GM12878 (cell line): ENCODE measurements at regions not wholly inside any gene's neighbourhood (a gene's known extent, or its start where the extent isn't known, plus 50 kb on each side); places are given as distances from the start of the nearest gene placed in this dataset.

Experiments used
- RAD51 ChIP-seq: fragments of 450-650 bp; IDR thresholded peaks from 2 replicates; pipeline ENCODE4 v1.6.1; 2016; ENCODE audit warnings: moderate library complexity, mild to moderate bottlenecking, inconsistent platforms
- ZBTB33 ChIP-seq: fragments of 450-650 bp; IDR thresholded peaks from 2 replicates; pipeline ENCODE4 v1.6.1; 2017; ENCODE audit warnings: mild to moderate bottlenecking
- ZNF384 ChIP-seq: IDR thresholded peaks from 2 replicates; pipeline ENCODE4 v1.6.1; 2012; ENCODE audit warnings: low read depth, mild to moderate bottlenecking, low read length, improper control_type of control experiment, borderline replicate concordance
- TF ChIP-seq, protein P1 (sequence below), 3 experiments: IDR thresholded peaks in 2 of 3; conservative IDR thresholded peaks in 1 of 3; 2 replicates each; pipeline ENCODE4 v1.5.1; 2011; ENCODE audit warnings: low read depth in 3 of 3, low read length in 3 of 3, mild to moderate bottlenecking in 3 of 3, control low read depth in 2 of 3, moderate library complexity in 2 of 3, inconsistent platforms in 1 of 3, mixed read lengths in 1 of 3; ENCODE audit not compliant: control insufficient read depth in 2 of 3, insufficient read depth in 1 of 3; ENCODE audit errors: extremely low read depth in 1 of 3

- TF ChIP-seq, protein P1, sequence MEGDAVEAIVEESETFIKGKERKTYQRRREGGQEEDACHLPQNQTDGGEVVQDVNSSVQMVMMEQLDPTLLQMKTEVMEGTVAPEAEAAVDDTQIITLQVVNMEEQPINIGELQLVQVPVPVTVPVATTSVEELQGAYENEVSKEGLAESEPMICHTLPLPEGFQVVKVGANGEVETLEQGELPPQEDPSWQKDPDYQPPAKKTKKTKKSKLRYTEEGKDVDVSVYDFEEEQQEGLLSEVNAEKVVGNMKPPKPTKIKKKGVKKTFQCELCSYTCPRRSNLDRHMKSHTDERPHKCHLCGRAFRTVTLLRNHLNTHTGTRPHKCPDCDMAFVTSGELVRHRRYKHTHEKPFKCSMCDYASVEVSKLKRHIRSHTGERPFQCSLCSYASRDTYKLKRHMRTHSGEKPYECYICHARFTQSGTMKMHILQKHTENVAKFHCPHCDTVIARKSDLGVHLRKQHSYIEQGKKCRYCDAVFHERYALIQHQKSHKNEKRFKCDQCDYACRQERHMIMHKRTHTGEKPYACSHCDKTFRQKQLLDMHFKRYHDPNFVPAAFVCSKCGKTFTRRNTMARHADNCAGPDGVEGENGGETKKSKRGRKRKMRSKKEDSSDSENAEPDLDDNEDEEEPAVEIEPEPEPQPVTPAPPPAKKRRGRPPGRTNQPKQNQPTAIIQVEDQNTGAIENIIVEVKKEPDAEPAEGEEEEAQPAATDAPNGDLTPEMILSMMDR (IDR thresholded peaks at IDR 0.05 in 2 of 3, conservative IDR thresholded peaks at IDR 0.05 in 1 of 3; ENCODE audit: control insufficient read depth in 2 of 3, extremely low read depth in 1 of 3, insufficient read depth in 1 of 3, low read depth in 3 of 3, low read length in 3 of 3) = no peak
- no peak for TF ChIP-seq RAD51
- no peak for TF ChIP-seq ZNF384
- TF ChIP-seq ZBTB33 = no peak
Measured at GRCh38 chr7:155871211-155871610, 58.9 kb upstream of the SHH start.
